ENCODE measurements at regions not wholly inside any gene's neighbourhood (a gene's known extent, or its start where the extent isn't known, plus 50 kb on each side); places are given as distances from the start of the nearest gene placed in this dataset.

DNA sequence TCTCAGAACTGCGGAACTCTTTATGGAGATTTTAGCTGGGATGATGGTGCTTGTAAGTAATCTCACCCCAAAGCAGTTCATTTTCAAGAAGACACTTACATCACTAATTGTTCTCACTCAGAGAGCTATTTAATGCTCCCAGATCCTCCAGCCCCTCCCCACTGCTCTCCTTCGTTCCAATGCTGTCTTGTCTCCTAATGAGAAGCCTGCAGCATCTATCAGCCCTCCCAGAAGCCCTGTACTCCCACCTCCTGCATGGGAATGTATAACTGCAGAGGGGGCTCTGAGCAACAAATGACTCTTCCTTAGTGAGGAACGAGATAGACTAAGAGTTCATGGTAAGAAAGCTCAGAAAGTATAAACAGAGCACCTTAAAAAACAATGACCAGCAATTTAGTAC is 377.4 kb upstream of the RUNX1 start:
- H3K27ac Mint-ChIP-seq, result no peak overlapping the region

GRCh38 chr21:35424122-35424521 is 375.0 kb upstream of the RUNX1 start:
- Mint-ChIP-seq H3K27me3 (peaks cover 11 to 14% of the 10 kb centered on the region in 2 donors), H3K36me3 (peaks cover 0 to 4% of the 10 kb centered on the region in 2 donors), H3K4me1 (peaks cover 2 to 7% of the 10 kb centered on the region in 2 donors), H3K27ac (no peak overlapping the region), H3K9me3 (peaks cover 6 to 11% of the 10 kb centered on the region in 2 donors), H3K4me3 (no peak overlapping the region)
- DNase-seq (no peak), ATAC-seq (replicated peaks) (no peak)

More for the DNA sequence above, 377.4 kb upstream of the RUNX1 start:
- peaks cover 18 to 23% of the 10 kb centered on the region in 2 donors for H3K27me3 Mint-ChIP-seq
- peaks cover 2 to 7% of the 10 kb centered on the region in 2 donors for H3K4me1 Mint-ChIP-seq
- no peak for ATAC-seq (replicated peaks)
- H3K36me3 Mint-ChIP-seq, result peaks cover 0 to 8% of the 10 kb centered on the region in 2 donors
- H3K9me3 Mint-ChIP-seq, result peaks cover 0 to 7% of the 10 kb centered on the region in 2 donors
- H3K4me3 Mint-ChIP-seq, result no peak overlapping the region
- no peak for DNase-seq

DNA sequence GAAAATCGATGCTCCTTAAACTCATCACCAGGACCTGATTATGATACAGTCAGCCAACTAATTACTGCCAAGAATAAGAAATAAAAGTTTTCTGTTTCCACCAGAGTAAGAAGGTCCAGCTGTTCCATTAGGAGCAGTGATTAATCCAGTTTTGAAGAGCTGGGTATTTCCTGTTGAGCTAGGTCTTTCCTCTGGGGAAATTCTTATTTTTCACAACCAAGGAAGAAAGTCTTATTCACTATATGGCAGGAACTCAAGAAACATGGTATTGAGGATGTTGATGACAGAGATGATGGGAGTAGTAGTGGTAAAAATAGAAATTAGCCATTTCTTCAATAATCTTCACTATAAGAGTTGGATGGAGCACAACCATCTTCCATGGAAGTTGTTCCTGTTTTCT is 374.6 kb upstream of the RUNX1 start:
- no peak for DNase-seq
- Mint-ChIP-seq H3K36me3 (peaks cover 0 to 4% of the 10 kb centered on the region in 2 donors), H3K4me1 (peaks cover 2 to 7% of the 10 kb centered on the region in 2 donors), H3K27ac (no peak overlapping the region), H3K4me3 (no peak overlapping the region), H3K9me3 (peaks cover 6 to 11% of the 10 kb centered on the region in 2 donors), H3K27me3 (peaks cover 10 to 14% of the 10 kb centered on the region in 2 donors)
- no peak for ATAC-seq (replicated peaks)

- Mint-ChIP-seq H3K27ac (no peak overlapping the region), H3K4me3 (no peak overlapping the region), H3K9me3 (peaks cover 6 to 13% of the 10 kb centered on the region in 2 donors)
Observed at GRCh38 chr21:35422011-35422410, 372.9 kb upstream of the RUNX1 start.

GRCh38 chr21:35421221-35421620 is 372.1 kb upstream of the RUNX1 start:
- peaks cover 6 to 13% of the 10 kb centered on the region in 2 donors for H3K9me3 Mint-ChIP-seq
- H3K27ac Mint-ChIP-seq, result no peak overlapping the region
- H3K36me3 Mint-ChIP-seq, result peaks cover 0 to 4% of the 10 kb centered on the region in 2 donors
- H3K27me3 Mint-ChIP-seq, result peaks cover 0 to 4% of the 10 kb centered on the region in 2 donors
- ATAC-seq (replicated peaks) (no peak), DNase-seq (no peak)
- no peaks in the 10 kb centered on the region for H3K4me1 Mint-ChIP-seq
- no peak overlapping the region for H3K4me3 Mint-ChIP-seq

More at GRCh38 chr21:35422011-35422410, 372.9 kb upstream of the RUNX1 start:
- H3K27me3 Mint-ChIP-seq, result peaks cover 0 to 4% of the 10 kb centered on the region in 2 donors
- H3K4me1 Mint-ChIP-seq, result peaks cover 2 to 7% of the 10 kb centered on the region in 2 donors
- DNase-seq (no peak), ATAC-seq (replicated peaks) (no peak)
- peaks cover 0 to 4% of the 10 kb centered on the region in 2 donors for H3K36me3 Mint-ChIP-seq

GRCh38 chr21:35420656-35421055 is 371.6 kb upstream of the RUNX1 start:
- Mint-ChIP-seq H3K27ac (no peak overlapping the region), H3K9me3 (peaks cover 6 to 13% of the 10 kb centered on the region in 2 donors), H3K4me3 (no peak overlapping the region), H3K4me1 (no peaks in the 10 kb centered on the region), H3K36me3 (peaks cover 0 to 4% of the 10 kb centered on the region in 2 donors), H3K27me3 (peaks cover 0 to 4% of the 10 kb centered on the region in 2 donors)
- no peak for DNase-seq
- no peak for ATAC-seq (replicated peaks)

DNA sequence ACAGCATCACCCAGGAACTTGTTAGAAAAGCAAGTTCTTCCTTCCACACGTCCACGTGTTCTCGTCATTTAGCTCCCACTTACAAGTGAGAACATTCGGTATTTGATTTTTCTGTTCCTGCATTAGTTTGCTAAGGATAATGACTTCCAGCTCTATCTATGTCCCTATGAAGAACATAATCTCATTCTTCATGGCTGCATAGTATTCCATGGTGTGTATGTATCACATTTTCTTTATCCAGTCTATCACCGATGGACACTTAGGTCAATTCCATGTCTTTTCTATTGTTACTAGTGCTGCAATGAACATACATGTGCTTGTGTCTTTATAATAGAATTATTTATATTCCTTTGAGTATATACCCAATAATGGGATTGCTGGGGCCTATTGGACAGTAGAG is 368.7 kb upstream of the RUNX1 start:
- Mint-ChIP-seq H3K27ac (no peak overlapping the region), H3K9me3 (peaks cover 6 to 13% of the 10 kb centered on the region in 2 donors), H3K4me1 (no peaks in the 10 kb centered on the region), H3K36me3 (peaks cover 0 to 4% of the 10 kb centered on the region in 2 donors), H3K4me3 (no peak overlapping the region), H3K27me3 (peaks cover 14 to 17% of the 10 kb centered on the region in 2 donors)
- no peak for DNase-seq
- no peak for ATAC-seq (replicated peaks)

- no peak for DNase-seq
- Mint-ChIP-seq H3K4me1 (no peaks in the 10 kb centered on the region), H3K27ac (no peak overlapping the region), H3K36me3 (peaks cover 0 to 3% of the 10 kb centered on the region in 2 donors), H3K4me3 (no peak overlapping the region), H3K9me3 (peaks cover 6 to 9% of the 10 kb centered on the region in 2 donors), H3K27me3 (peaks cover 14 to 17% of the 10 kb centered on the region in 2 donors)
- ATAC-seq (replicated peaks), result no peak
Observed at GRCh38 chr21:35416866-35417489, 367.9 kb upstream of the RUNX1 start.

- H3K27me3 Mint-ChIP-seq, result peaks cover 14 to 20% of the 10 kb centered on the region in 2 donors
- ATAC-seq (replicated peaks) (no peak), DNase-seq (no peak)
- H3K9me3 Mint-ChIP-seq, result peaks cover 0 to 4% of the 10 kb centered on the region in 2 donors
- H3K36me3 Mint-ChIP-seq, result no peaks in the 10 kb centered on the region
- no peaks in the 10 kb centered on the region for H3K4me1 Mint-ChIP-seq
- no peak overlapping the region for H3K4me3 Mint-ChIP-seq
- H3K27ac Mint-ChIP-seq, result no peak overlapping the region
Observed at GRCh38 chr21:35414507-35415139, 365.5 kb upstream of the RUNX1 start.

DNA sequence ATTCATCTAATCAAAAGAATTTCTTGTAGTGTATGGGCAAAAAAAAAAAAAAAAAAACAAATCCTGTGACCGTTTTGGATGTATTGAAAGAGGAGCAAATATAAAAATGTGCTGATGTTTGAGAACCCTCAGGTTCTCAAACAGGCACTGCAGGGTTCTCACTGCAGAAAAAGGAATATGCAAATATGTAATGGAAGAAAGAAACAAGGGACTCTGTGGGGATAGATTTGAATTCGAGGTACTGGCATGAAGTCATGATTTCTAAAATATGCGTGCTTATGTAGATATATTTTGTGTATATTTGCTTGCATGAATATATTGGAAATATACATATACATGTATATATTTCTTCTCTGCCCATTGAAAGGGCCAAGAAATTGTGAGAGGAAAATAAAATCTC is 365.0 kb upstream of the RUNX1 start:
- H3K4me3 Mint-ChIP-seq, result no peak overlapping the region
- H3K27me3 Mint-ChIP-seq, result peaks cover 14 to 22% of the 10 kb centered on the region in 2 donors
- H3K9me3 Mint-ChIP-seq, result peaks cover 0 to 4% of the 10 kb centered on the region in 2 donors
- ATAC-seq (replicated peaks) (no peak), DNase-seq (no peak)
- H3K36me3 Mint-ChIP-seq, result no peaks in the 10 kb centered on the region
- H3K27ac Mint-ChIP-seq, result no peak overlapping the region
- no peaks in the 10 kb centered on the region for H3K4me1 Mint-ChIP-seq

DNA sequence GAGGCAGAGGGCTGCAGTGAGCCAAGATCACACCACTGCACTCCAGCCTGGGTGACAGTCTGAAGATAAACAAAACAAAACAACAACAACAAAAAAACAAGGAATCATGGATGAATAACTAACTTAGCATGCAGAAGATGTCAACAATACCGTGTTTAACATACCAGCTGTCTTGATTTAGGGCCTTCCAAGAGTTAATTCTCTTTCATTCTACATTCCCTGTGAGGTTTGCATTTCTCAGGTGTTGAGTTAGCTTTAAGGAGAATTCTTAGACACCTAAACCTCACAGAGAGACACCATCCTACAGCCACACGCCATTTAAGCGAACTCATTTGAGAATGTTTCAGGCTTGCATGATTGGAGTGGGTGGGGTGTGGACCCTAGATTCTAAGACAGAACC is 363.1 kb upstream of the RUNX1 start:
- peaks cover 0 to 2% of the 10 kb centered on the region in 2 donors for H3K9me3 Mint-ChIP-seq
- H3K27ac Mint-ChIP-seq, result no peak overlapping the region
- H3K27me3 Mint-ChIP-seq, result peaks cover 23 to 27% of the 10 kb centered on the region in 2 donors
- H3K36me3 Mint-ChIP-seq, result no peaks in the 10 kb centered on the region
- DNase-seq (no peak), ATAC-seq (replicated peaks) (no peak)
- H3K4me1 Mint-ChIP-seq, result peaks cover 4 to 8% of the 10 kb centered on the region in 2 donors
- no peak overlapping the region for H3K4me3 Mint-ChIP-seq

- no peak overlapping the region for H3K4me3 Mint-ChIP-seq
- ATAC-seq (replicated peaks), result no peak
- H3K36me3 Mint-ChIP-seq, result no peaks in the 10 kb centered on the region
- H3K4me1 Mint-ChIP-seq, result peaks cover 4 to 8% of the 10 kb centered on the region in 2 donors
- peaks cover 0 to 2% of the 10 kb centered on the region in 2 donors for H3K9me3 Mint-ChIP-seq
- H3K27me3 Mint-ChIP-seq, result peaks cover 23 to 27% of the 10 kb centered on the region in 2 donors
- no peak for DNase-seq
- no peak overlapping the region for H3K27ac Mint-ChIP-seq
Observed at GRCh38 chr21:35411434-35411833, 362.3 kb upstream of the RUNX1 start.

DNA sequence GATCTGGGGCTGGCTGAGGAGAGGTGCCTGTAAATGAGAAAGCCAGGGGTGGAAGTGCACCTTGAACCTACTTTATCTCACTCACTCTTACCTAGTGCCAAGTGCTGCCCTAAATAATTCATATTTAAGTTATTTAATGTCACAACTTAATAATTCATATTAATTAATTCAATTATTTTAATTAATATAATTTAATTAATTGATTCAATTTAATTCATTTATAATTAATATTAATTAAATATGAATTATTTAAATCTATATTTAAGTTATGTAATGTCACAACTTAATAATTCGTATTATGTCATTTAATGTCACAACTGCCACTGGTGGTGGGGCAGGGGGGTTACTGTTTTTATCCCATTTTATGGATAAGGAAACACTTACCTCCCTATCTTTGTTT is 361.6 kb upstream of the RUNX1 start:
- H3K4me3 Mint-ChIP-seq, result no peak overlapping the region
- H3K27me3 Mint-ChIP-seq, result peaks cover 25 to 32% of the 10 kb centered on the region in 2 donors
- no peak overlapping the region for H3K27ac Mint-ChIP-seq
- no peaks in the 10 kb centered on the region for H3K36me3 Mint-ChIP-seq
- ATAC-seq (replicated peaks) (no peak), DNase-seq (no peak)
- H3K4me1 Mint-ChIP-seq, result peaks cover 4 to 8% of the 10 kb centered on the region in 2 donors
- H3K9me3 Mint-ChIP-seq, result peaks cover 0 to 2% of the 10 kb centered on the region in 2 donors

DNA sequence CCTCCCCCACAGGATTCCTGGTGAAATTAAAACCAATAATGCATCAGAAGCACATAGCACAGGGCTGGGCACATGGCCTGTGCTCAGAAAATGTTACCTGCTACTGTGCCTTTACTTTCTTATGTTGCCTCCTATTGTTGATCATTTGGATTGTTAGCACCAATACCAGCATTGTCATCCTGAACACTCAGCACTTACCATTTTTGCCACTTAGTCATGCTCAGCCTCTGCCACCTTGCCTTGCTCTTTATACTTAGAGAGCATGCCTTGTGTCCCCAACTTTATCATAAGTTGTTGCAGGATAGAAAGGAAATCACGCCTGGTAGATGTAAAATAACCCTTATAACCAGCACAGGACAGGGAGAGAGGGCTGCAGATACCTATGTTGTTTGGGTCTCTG is 361.0 kb upstream of the RUNX1 start:
- Mint-ChIP-seq H3K27me3 (peaks cover 30 to 35% of the 10 kb centered on the region in 2 donors), H3K36me3 (no peaks in the 10 kb centered on the region), H3K4me3 (no peak overlapping the region), H3K9me3 (peaks cover 0 to 2% of the 10 kb centered on the region in 2 donors), H3K27ac (no peak overlapping the region), H3K4me1 (peaks cover 4 to 8% of the 10 kb centered on the region in 2 donors)
- ATAC-seq (replicated peaks) (no peak), DNase-seq (no peak)

DNA sequence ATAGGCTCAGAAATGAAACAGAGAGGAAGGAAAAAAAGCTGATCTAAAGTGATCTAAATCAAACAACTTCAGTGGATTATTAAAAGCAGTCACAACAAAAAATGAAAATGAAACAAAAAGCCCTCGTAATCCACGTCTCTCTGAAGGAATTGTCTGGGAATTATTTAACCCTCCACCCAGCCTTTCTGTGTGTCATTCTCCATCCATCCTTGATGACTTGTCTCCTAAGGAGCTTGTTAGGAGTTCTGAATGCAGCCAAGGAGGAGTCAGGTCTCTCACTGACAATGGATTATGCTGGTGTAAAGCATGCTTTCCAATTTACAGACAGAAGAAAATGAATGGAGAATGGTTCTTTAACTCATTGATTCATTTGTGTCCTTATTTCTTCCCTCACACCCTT is 359.3 kb upstream of the RUNX1 start:
- Mint-ChIP-seq H3K27ac (no peak overlapping the region), H3K4me3 (no peak overlapping the region), H3K9me3 (peaks cover 0 to 2% of the 10 kb centered on the region in 2 donors), H3K36me3 (no peaks in the 10 kb centered on the region), H3K27me3 (peaks cover 22 to 27% of the 10 kb centered on the region in 2 donors), H3K4me1 (peaks cover 4 to 8% of the 10 kb centered on the region in 2 donors)
- ATAC-seq (replicated peaks) (no peak), DNase-seq (no peak)

Data from stimulated activated naive B cell treated with anti-CD40 and anti-IgM and Interleukin-4, amounts not matched to agents 10 μg/mL and 1 μg/mL and 100 μg/mL, for 72 hours (primary cell).